HepG2 (cell line): ENCODE measurements at regions not wholly inside any gene's neighbourhood (a gene's known extent, or its start where the extent isn't known, plus 50 kb on each side); places are given as distances from the start of the nearest gene placed in this dataset.

Experiments used
- ATAC-seq: fragments of 200-7000 bp; cut with Tn5 transposase; 3 replicates; pipeline ENCODE4 v1.9.1; 2020; ENCODE audit warnings: mild to moderate bottlenecking, moderate library complexity
- BruUV-seq: library from RNA; stranded (reverse); fragments of 400-500 nt; replicated peaks from 2 replicates; lab custom pipeline; 2021; lab: Mats Ljungman, UMichigan
- CTCF ChIA-PET: fragments of 300-600 bp; formaldehyde crosslinking; extraction: SDS; loops from one replicate; lab custom pipeline; 2021; ENCODE audit warnings: low total read pairs, inconsistent platforms, low intra/inter-chr PET ratio; lab: Yijun Ruan, JAX
- POLR2A ChIA-PET: fragments of 350-600 bp; sonication (Branson Sonifier 250); formaldehyde crosslinking; loops from one replicate; lab custom pipeline; 2020; ENCODE audit warnings: antibody characterized with exemption, inconsistent platforms; lab: Yijun Ruan, JAX
- DNase-seq: peaks from one replicate; pipeline ENCODE4 v3.0.0-alpha.2; 2015; ENCODE audit warnings: low spot score
- FAIRE-seq: peaks from 3 replicates; lab custom pipeline; 2011; peaks lifted over from hg19 to GRCh38; lab: Jason Lieb, UNC
- H2AFZ ChIP-seq: one replicate; pipeline ENCODE4 v1.6.1; 2011; ENCODE audit warnings: low read length, inconsistent platforms
- H3K27ac ChIP-seq: fragments of 300-600 bp; 3 replicates; pipeline ENCODE4 v1.8.0; 2011; ENCODE audit warnings: mixed run types, mild to moderate bottlenecking, mixed read lengths, low read length, inconsistent platforms; ENCODE audit not compliant: insufficient read depth; ENCODE audit errors: extremely low read length
- H3K27me3 ChIP-seq, 2 experiments: fragments of 200-600 bp in 1 of 2; 2 replicates in 1 of 2; 3 replicates in 1 of 2; pipeline versions ENCODE4 v1.6.0 to v1.8.0; 2011; ENCODE audit warnings: low read length in 2 of 2, mild to moderate bottlenecking in 2 of 2, moderate library complexity in 2 of 2, inconsistent platforms in 1 of 2; ENCODE audit not compliant: insufficient read depth in 2 of 2, control insufficient read depth in 1 of 2
- H3K36me3 ChIP-seq, 2 experiments: fragments of 200-600 bp in 1 of 2; replicated peaks in 1 of 2; 2 replicates in 1 of 2; 3 replicates in 1 of 2; pipeline versions ENCODE4 v1.5.1 to v1.8.0; 2011; ENCODE audit warnings: low read length in 2 of 2, inconsistent platforms in 1 of 2; ENCODE audit not compliant: insufficient read depth in 2 of 2, control insufficient read depth in 1 of 2
- H3K4me1 ChIP-seq: 2 replicates; pipeline ENCODE4 v1.5.1; 2012; ENCODE audit warnings: low read length, inconsistent platforms; ENCODE audit not compliant: insufficient read depth
- H3K4me2 ChIP-seq: 2 replicates; pipeline ENCODE4 v1.6.0; 2011; ENCODE audit warnings: low read depth, low read length, inconsistent platforms
- H3K4me3 ChIP-seq, 3 experiments: fragments of 200-600 bp in 1 of 3; sonication (generic), shearing (Covaris generic) in 1 of 3; replicated peaks in 1 of 3; 2 replicates each; pipeline ENCODE4 v1.5.1; 2011 to 2016; ENCODE audit warnings: low read length in 3 of 3, inconsistent platforms in 2 of 3, low read depth in 2 of 3, mild to moderate bottlenecking in 2 of 3, control low read depth in 1 of 3, mixed read lengths in 1 of 3; ENCODE audit not compliant: insufficient read depth in 1 of 3
- H3K79me2 ChIP-seq: one replicate; pipeline ENCODE4 v1.6.1; 2011; ENCODE audit warnings: low read length, inconsistent platforms; ENCODE audit not compliant: insufficient read depth
- H3K9ac ChIP-seq: 2 replicates; pipeline ENCODE4 v1.6.0; 2011; ENCODE audit warnings: mild to moderate bottlenecking, low read depth, low read length, inconsistent platforms; ENCODE audit not compliant: insufficient read depth
- H3K9me3 ChIP-seq: 2 replicates; pipeline ENCODE4 v1.5.1; 2012; ENCODE audit warnings: mild to moderate bottlenecking, low read length
- H4K20me1 ChIP-seq: 2 replicates; pipeline ENCODE4 v1.6.0; 2011; ENCODE audit warnings: inconsistent platforms, mild to moderate bottlenecking, low read length, moderate library complexity; ENCODE audit not compliant: insufficient read depth
- ARID5B ChIP-seq: IDR thresholded peaks from 2 replicates; pipeline ENCODE4 v1.4.0; 2020; ENCODE audit warnings: mild to moderate bottlenecking, missing genetic modification reagents
- HMG20A ChIP-seq: IDR thresholded peaks from 2 replicates; pipeline ENCODE4 v1.6.1; 2016; ENCODE audit warnings: borderline replicate concordance
- KDM3A ChIP-seq: IDR thresholded peaks from 2 replicates; pipeline ENCODE4 v1.6.1; 2018; ENCODE audit warnings: low read depth, missing compliant biosample characterization
- RARG ChIP-seq: sonication (generic); formaldehyde crosslinking; IDR thresholded peaks from 2 replicates; pipeline ENCODE4 v1.4.0; 2020; ENCODE audit warnings: low read depth, mild to moderate bottlenecking, missing genetic modification reagents
- SRSF9 ChIP-seq: fragments of 200-400 bp; formaldehyde crosslinking; IDR thresholded peaks from 2 replicates; pipeline ENCODE4 v1.6.1; 2018; ENCODE audit warnings: borderline replicate concordance, mild to moderate bottlenecking, low read depth, low read length; ENCODE audit not compliant: insufficient read depth, poor library complexity, severe bottlenecking
- SUZ12 ChIP-seq: fragments of 150-350 bp; IDR thresholded peaks from 2 replicates; pipeline ENCODE4 v1.6.1; 2014; ENCODE audit warnings: low read depth, low read length
- TAF1 ChIP-seq: sonication (generic); formaldehyde crosslinking; IDR thresholded peaks from 2 replicates; pipeline ENCODE4 v1.4.0; 2020; ENCODE audit warnings: missing genetic modification reagents
- THAP9 ChIP-seq: sonication (generic); formaldehyde crosslinking; IDR thresholded peaks from 2 replicates; pipeline ENCODE4; 2020; ENCODE audit warnings: missing genetic modification reagents, mild to moderate bottlenecking, borderline replicate concordance
- ZFP1 ChIP-seq: IDR thresholded peaks from 2 replicates; pipeline ENCODE4 v1.6.1; 2016
- ZFP82 ChIP-seq: sonication (generic); formaldehyde crosslinking; IDR thresholded peaks from 2 replicates; pipeline ENCODE4 v1.5.1; 2020; ENCODE audit warnings: mild to moderate bottlenecking, missing genetic modification reagents, borderline replicate concordance
- ZNF260 ChIP-seq: sonication (generic); formaldehyde crosslinking; IDR thresholded peaks from 2 replicates; pipeline ENCODE4 v1.4.0; 2020; ENCODE audit warnings: missing genetic modification reagents, low read depth, mild to moderate bottlenecking, borderline replicate concordance
- ZNF354B ChIP-seq: sonication (generic); formaldehyde crosslinking; IDR thresholded peaks from 2 replicates; pipeline ENCODE4 v1.8.0; 2022; ENCODE audit warnings: mild to moderate bottlenecking, missing genetic modification reagents
- ZNF558 ChIP-seq: sonication (generic); formaldehyde crosslinking; IDR thresholded peaks from 2 replicates; pipeline ENCODE4 v1.9.0; 2022; ENCODE audit warnings: mild to moderate bottlenecking, missing genetic modification reagents, borderline replicate concordance
- ZXDC ChIP-seq: sonication (generic); formaldehyde crosslinking; IDR thresholded peaks from 2 replicates; pipeline ENCODE4 v1.5.0; 2020; ENCODE audit warnings: mild to moderate bottlenecking, missing genetic modification reagents
- WGBS: methylation state at CpG from one replicate; pipeline ENCODE4 v1.1.6; 2017; ENCODE audit warnings: low lambda C conversion rate; 5-methylcytosine and 5-hydroxymethylcytosine counted together
- in situ Hi-C: cut with HindIII; loops from 2 replicates; pipeline ENCODE4 v1.10.0; 2017; ENCODE audit warnings: low pct_unique_long_range_greater_than_20kb; ENCODE audit not compliant: extremely low pct_ligation_motif_present
- intact Hi-C: fragments of 100-400 bp; cut with micrococcal nuclease; formaldehyde crosslinking; loops from one replicate; pipeline ENCODE4 v1.10.0; 2022; ENCODE audit not compliant: unreplicated experiment

GRCh38 chr18:35771172-35771571, 189.6 kb downstream of the GALNT1 start:
- Histone ChIP-seq H3K36me3 (no peaks in the 10 kb centered on the region), H3K27ac (no peak overlapping the region), H3K4me3 (no peak overlapping the region), H3K79me2 (no peaks in the 10 kb centered on the region), H3K4me2 (no peak overlapping the region), H3K27me3 (0 out of 5 replicates have a peak, but pooled peaks cover 0 to 1% of the 10 kb centered on the region in 2 experiments), H2AFZ (no peak overlapping the region), H3K4me1 (no peaks in the 10 kb centered on the region), H3K9ac (no peak overlapping the region), H4K20me1 (no peaks in the 10 kb centered on the region), H3K9me3 (no peaks in the 10 kb centered on the region)
- ATAC-seq: no peak
- in situ Hi-C loops: no loop called here
- POLR2A ChIA-PET: no interaction called here
- BruUV-seq: no TSS peak
- CTCF ChIA-PET: no interaction called here
- 8% methylated on average over 4 of the region's 4 CpGs for WGBS
- DNase-seq: no peak
- TF ChIP-seq TAF1 (CRISPR knock-in tag) (no peak), SRSF9 (no peak), RARG (CRISPR knock-in tag) (no peak), ZFP82 (no peak), ZNF354B (CRISPR knock-in tag) (no peak), ZXDC (no peak), SUZ12 (no peak), ARID5B (no peak), ZFP1 (CRISPR knock-in tag) (no peak), THAP9 (CRISPR knock-in tag) (no peak), ZNF558 (CRISPR knock-in tag) (no peak), ZNF260 (no peak), HMG20A (CRISPR knock-in tag) (no peak), KDM3A (CRISPR knock-in tag) (no peak)
- FAIRE-seq: no peak
- intact Hi-C loops: no loop called here
